AG10803 (cell line): ENCODE measurements at regions not wholly inside any gene's neighbourhood (a gene's known extent, or its start where the extent isn't known, plus 50 kb on each side); places are given as distances from the start of the nearest gene placed in this dataset.

Experiments used
- DNase-seq: peaks from one replicate; pipeline ENCODE4 v3.0.0; 2010; ENCODE audit warnings: low read depth
- H3K4me3 ChIP-seq: 2 replicates; pipeline ENCODE4 v1.5.1; 2011; ENCODE audit warnings: mild to moderate bottlenecking, low read length, control low read depth
- TF ChIP-seq, protein P1 (sequence below): conservative IDR thresholded peaks from 2 replicates; pipeline ENCODE4 v1.5.1; 2011; ENCODE audit warnings: mild to moderate bottlenecking, low read length, control low read depth, inconsistent platforms

DNA sequence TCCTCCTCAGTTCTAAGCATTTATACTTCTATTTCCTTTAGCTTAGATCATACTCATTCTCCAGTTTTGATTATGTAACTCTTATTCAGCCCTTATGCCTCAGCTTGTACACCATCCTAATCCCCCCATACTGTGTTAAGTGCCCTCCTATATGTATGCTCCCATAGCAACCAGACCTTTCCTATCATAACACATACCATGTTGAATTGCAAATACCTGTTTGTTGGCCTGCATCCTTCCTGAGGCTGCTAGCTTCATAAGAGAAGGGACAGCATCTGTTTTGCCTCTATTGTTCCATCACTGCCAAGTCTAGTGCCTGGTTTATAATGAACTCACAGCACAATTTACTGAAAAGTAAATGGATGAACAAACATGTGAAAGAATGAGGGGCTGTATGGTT is 443.7 kb downstream of the CENPC start:
- no peak for DNase-seq
- TF ChIP-seq, protein P1, sequence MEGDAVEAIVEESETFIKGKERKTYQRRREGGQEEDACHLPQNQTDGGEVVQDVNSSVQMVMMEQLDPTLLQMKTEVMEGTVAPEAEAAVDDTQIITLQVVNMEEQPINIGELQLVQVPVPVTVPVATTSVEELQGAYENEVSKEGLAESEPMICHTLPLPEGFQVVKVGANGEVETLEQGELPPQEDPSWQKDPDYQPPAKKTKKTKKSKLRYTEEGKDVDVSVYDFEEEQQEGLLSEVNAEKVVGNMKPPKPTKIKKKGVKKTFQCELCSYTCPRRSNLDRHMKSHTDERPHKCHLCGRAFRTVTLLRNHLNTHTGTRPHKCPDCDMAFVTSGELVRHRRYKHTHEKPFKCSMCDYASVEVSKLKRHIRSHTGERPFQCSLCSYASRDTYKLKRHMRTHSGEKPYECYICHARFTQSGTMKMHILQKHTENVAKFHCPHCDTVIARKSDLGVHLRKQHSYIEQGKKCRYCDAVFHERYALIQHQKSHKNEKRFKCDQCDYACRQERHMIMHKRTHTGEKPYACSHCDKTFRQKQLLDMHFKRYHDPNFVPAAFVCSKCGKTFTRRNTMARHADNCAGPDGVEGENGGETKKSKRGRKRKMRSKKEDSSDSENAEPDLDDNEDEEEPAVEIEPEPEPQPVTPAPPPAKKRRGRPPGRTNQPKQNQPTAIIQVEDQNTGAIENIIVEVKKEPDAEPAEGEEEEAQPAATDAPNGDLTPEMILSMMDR: no peak
- no peak overlapping the region for H3K4me3 ChIP-seq

DNA sequence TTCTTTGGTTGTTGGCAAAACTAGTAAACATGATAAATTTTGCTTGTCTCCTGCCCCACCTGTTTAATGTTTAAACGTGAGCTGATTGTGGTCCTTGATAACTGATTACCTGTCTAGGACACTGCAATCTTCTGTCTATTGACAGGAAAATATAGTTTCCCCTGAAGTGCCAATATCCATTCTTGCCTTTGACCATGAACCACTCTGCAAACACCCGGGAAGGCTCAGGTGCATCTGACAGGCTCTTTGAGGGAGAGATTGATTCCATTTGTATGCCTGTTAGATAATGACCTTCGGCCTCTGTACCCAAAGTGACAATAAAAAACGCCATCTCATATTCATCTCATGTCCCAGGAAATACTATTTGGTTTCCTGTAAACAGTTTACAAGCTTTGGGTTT is 453.0 kb downstream of the CENPC start:
- no peak overlapping the region for H3K4me3 ChIP-seq
- no peak for DNase-seq
- TF ChIP-seq, protein P1: no peak

DNA sequence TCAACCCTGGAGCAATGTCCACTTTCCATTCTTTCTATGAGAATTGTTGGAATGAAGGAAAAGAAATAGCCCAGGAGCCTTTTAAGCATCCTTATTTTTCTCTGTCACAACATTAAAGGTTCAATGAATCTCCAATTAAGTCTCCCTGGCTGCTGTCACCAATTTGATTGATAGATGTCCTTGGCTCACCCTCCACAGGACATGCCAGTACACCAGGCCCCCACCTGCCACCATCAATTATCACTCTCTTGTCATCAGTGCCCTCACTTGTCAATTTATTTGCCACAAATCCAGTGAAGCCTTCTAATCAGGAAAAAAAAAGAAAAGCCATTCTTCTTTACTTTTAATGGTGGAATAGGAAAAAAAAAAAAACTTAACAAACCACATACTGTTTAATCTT is 453.6 kb downstream of the CENPC start:
- TF ChIP-seq, protein P1: no peak
- no peak for DNase-seq
- H3K4me3 ChIP-seq: no peak overlapping the region

DNA sequence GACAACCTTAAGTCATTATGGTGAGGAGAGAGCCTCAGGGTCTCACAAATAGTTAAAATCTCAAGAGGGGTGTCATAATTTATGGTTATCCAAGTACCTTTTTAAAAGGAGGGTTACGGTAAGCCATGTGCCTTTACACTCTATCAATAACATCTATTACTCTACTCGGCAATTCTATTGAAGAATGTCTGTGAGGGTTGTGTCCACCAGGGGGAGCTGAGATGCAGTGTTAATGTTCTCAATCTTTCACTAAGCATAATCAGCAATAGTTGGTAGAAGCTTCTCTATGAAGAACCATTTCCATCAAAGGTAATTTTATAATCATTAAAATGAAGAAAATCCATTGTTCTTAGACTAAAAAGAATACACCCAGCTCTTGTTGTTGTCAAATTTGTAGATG is 457.4 kb downstream of the CENPC start:
- H3K4me3 ChIP-seq: no peak overlapping the region
- TF ChIP-seq, protein P1: peak; percentile 43
- peak; percentile 5 for DNase-seq

DNA sequence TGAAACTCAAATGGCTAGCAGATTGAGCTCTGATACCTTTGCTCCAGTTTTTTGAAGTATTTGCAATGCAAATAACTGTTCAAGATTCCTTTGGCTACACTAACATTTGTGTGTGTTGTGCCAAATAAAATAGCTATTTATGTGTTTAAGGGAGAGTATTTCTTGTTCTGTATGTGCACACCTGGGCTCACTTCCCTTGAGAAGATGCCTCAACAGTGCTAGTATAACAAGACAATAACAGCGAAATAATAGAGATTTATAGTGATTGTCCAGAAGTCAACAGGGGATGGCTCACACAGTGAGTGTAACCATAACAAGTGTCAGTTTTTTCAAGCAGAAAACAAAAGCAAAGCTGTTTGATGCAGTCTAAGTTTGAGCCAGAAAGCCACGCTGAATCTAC is 460.5 kb downstream of the CENPC start:
- no peak overlapping the region for H3K4me3 ChIP-seq
- DNase-seq: no peak
- TF ChIP-seq, protein P1: no peak

DNA sequence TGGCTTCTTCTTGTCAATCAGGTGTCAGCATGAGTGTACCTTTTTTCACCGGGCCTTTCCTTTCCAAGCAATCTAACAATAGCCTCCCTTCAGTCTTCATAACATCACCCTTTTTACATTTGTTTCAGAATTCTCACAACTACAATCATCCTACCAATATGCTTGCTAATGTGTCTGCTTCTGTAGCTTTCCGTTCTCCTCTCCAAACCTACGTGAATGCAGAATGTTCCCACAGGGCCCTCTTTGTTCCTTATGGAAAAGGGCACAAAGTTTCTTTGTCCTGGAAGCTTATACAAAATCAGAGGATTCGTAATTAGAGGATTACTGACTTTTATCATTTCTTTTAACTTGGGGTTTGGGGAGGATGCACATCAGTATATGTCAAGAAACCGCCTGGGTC is 461.8 kb downstream of the CENPC start:
- TF ChIP-seq, protein P1: no peak
- DNase-seq: no peak
- H3K4me3 ChIP-seq: no peak overlapping the region

DNA sequence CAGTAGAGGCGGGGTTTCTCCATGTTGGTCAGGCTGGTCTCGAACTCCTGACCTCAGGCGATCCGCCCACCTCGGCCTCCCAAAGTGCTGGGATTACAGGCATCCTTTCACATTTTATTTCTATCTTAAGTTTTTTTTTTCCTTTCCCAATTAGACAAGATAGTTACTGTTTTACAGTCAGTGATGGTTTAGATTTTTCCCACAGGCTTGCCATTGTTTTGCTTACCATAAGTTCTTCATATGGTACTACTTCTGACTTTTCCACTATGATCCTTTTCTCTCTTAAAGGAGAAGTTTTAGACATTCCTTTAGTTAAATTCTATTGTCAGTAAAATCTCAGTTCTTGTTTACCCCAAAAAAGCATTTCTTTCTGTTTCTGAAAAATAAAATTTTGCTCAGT is 462.6 kb downstream of the CENPC start:
- no peak overlapping the region for H3K4me3 ChIP-seq
- DNase-seq: no peak
- TF ChIP-seq, protein P1: no peak
